Nephron progenitor cell (in vitro differentiated cells): ENCODE measurements at regions not wholly inside any gene's neighbourhood (a gene's known extent, or its start where the extent isn't known, plus 50 kb on each side); places are given as distances from the start of the nearest gene placed in this dataset.
A peak's percentile ranks its signal among the peaks of the same experiment; 100 is the strongest.

Experiments
- DNase-seq: peaks from one replicate; pipeline ENCODE4 v3.0.0; 2021
- H3K27ac Mint-ChIP-seq: 2 replicates; pipeline ENCODE4 v1.8.0; 2021; ENCODE audit warnings: mild to moderate bottlenecking, moderate library complexity, mixed read lengths
- H3K27me3 Mint-ChIP-seq: 2 replicates; pipeline ENCODE4 v1.8.0; 2021; ENCODE audit warnings: mild to moderate bottlenecking, low read depth, mixed read lengths; ENCODE audit not compliant: poor library complexity
- H3K36me3 Mint-ChIP-seq: 2 replicates; pipeline ENCODE4 v1.8.0; 2021; ENCODE audit warnings: low read depth, mixed read lengths
- H3K4me1 Mint-ChIP-seq: 2 replicates; pipeline ENCODE4 v1.8.0; 2021; ENCODE audit warnings: mixed read lengths
- H3K4me3 Mint-ChIP-seq: 2 replicates; pipeline ENCODE4 v1.8.0; 2021; ENCODE audit warnings: mild to moderate bottlenecking, moderate library complexity, mixed read lengths
- H3K9me3 Mint-ChIP-seq: 2 replicates; pipeline ENCODE4 v1.8.0; 2021; ENCODE audit warnings: mild to moderate bottlenecking, moderate library complexity, mixed read lengths
- TF ChIP-seq, protein P1 (sequence below): fragments of 200-600 bp; sonication (generic); IDR thresholded peaks from 2 replicates; pipeline ENCODE4 v1.5.0; 2021; ENCODE audit warnings: antibody characterized with exemption

DNA sequence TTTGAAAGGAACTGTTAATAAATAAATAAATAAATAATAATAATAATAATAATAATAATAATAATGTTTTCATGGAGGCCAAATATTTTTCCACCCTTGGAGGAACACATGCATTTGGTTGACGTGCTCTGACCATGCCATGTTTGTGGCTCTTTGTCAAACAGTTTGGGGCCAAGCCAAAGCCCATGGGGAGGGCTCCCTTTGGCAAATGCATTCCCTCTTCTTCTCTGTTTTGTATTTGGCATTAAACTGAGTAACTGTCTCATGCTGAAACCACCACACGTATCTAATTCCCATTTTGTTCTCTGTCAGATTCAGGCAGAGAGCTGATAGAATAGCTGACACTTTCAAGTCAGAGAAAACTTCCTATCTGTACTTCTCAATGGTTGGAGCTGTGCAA is 68.6 kb upstream of the PAX6 start:
- Mint-ChIP-seq H3K36me3 (no peaks in the 10 kb centered on the region), H3K27me3 (peaks cover 17% of the 10 kb centered on the region), H3K4me3 (no peak overlapping the region), H3K27ac (no peak overlapping the region), H3K9me3 (no peaks in the 10 kb centered on the region), H3K4me1 (peaks cover 26% of the 10 kb centered on the region)
- DNase-seq = no peak
- TF ChIP-seq, protein P1, sequence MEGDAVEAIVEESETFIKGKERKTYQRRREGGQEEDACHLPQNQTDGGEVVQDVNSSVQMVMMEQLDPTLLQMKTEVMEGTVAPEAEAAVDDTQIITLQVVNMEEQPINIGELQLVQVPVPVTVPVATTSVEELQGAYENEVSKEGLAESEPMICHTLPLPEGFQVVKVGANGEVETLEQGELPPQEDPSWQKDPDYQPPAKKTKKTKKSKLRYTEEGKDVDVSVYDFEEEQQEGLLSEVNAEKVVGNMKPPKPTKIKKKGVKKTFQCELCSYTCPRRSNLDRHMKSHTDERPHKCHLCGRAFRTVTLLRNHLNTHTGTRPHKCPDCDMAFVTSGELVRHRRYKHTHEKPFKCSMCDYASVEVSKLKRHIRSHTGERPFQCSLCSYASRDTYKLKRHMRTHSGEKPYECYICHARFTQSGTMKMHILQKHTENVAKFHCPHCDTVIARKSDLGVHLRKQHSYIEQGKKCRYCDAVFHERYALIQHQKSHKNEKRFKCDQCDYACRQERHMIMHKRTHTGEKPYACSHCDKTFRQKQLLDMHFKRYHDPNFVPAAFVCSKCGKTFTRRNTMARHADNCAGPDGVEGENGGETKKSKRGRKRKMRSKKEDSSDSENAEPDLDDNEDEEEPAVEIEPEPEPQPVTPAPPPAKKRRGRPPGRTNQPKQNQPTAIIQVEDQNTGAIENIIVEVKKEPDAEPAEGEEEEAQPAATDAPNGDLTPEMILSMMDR = no peak

GRCh38 chr11:31877863-31878262 is 66.7 kb upstream of the PAX6 start:
- Mint-ChIP-seq H3K27ac (no peak overlapping the region), H3K36me3 (no peaks in the 10 kb centered on the region), H3K27me3 (peaks cover 30% of the 10 kb centered on the region), H3K4me3 (no peak overlapping the region), H3K9me3 (no peaks in the 10 kb centered on the region), H3K4me1 (peaks cover 19% of the 10 kb centered on the region)
- TF ChIP-seq, protein P1 = no peak
- DNase-seq = no peak

DNA sequence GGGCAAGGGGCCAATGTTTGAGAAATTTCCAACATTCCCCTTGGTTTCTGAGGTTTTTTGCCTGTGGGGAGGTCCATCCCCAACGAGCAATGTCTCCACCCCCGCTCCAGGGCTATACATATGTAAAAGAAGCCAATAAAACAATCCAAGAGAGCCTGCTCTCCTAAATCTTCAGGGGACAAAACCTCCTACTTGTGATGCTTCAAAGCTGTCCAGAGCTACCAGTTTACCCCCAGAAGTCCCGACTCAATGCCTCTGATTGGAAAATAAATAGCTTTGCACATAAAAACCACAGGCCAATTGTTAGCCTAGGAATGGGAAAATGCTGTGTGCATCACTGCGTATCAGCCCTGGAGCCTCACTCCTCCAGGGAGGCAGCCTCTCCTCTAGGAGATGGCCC is 66.0 kb upstream of the PAX6 start:
- no peak overlapping the region for H3K27ac Mint-ChIP-seq
- peaks cover 38% of the 10 kb centered on the region for H3K27me3 Mint-ChIP-seq
- no peak overlapping the region for H3K4me3 Mint-ChIP-seq
- no peak for DNase-seq
- peaks cover 18% of the 10 kb centered on the region for H3K4me1 Mint-ChIP-seq
- TF ChIP-seq, protein P1 = no peak
- no peaks in the 10 kb centered on the region for H3K9me3 Mint-ChIP-seq
- no peaks in the 10 kb centered on the region for H3K36me3 Mint-ChIP-seq

DNA sequence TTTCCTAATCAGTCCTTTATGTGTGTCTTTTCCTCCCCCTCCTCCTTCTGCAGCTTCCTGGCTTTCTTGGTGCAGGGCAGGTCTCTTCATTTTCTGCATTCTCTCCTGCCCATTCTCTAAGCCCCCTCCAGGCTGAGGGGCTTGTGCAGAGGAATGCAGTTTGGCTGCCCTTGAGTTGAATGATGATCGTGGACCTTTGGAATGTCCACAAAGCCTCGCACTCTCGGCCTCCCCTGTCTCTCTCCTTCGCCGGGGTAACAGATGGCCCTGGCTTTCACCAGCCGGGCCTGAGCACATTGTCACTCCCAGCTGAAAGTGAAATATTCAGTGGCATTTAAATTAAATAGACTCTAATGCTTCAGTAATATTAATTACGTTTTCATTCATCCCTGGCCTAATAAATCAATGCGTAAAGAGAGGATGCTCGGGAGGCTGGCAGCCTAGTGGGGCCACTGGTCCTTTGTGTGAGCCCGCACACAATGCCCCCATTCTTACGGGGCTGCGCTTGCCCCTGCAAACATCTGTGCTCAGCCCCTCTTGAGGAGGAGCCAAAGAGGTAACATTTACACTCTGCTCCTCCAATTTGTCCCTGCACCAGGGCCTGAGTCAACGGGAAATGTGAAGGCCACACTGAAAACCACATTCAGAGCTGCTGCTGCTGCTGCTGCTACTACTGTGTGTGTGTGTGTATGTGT is 64.9 kb upstream of the PAX6 start:
- Mint-ChIP-seq H3K27me3 (peaks cover 38% of the 10 kb centered on the region), H3K36me3 (no peaks in the 10 kb centered on the region), H3K4me3 (no peak overlapping the region), H3K4me1 (peaks cover 21% of the 10 kb centered on the region), H3K27ac (peak overlapping the region; percentile 77), H3K9me3 (no peaks in the 10 kb centered on the region)
- peak; percentile 19 for DNase-seq
- TF ChIP-seq, protein P1 = no peak

- Mint-ChIP-seq H3K4me3 (no peak overlapping the region), H3K4me1 (peaks cover 25% of the 10 kb centered on the region), H3K27ac (no peak overlapping the region)
Measured at GRCh38 chr11:31874631-31875191, 63.6 kb upstream of the PAX6 start.

More at GRCh38 chr11:31874631-31875191, 63.6 kb upstream of the PAX6 start:
- DNase-seq = no peak
- no peaks in the 10 kb centered on the region for H3K36me3 Mint-ChIP-seq
- H3K27me3 Mint-ChIP-seq = peaks cover 44% of the 10 kb centered on the region
- TF ChIP-seq, protein P1 = no peak
- H3K9me3 Mint-ChIP-seq = no peaks in the 10 kb centered on the region
